Activated gamma-delta T cell treated with anti-CD3 and anti-CD28 coated beads, Interleukin-2, amount 50 U/mL, for 16 hours (primary cell): ENCODE measurements at regions not wholly inside any gene's neighbourhood (a gene's known extent, or its start where the extent isn't known, plus 50 kb on each side); places are given as distances from the start of the nearest gene placed in this dataset.

Experiments
- DNase-seq: peaks from one replicate; pipeline ENCODE4 v3.0.0-alpha.2; 2020; ENCODE audit warnings: low read depth

- no peak for DNase-seq
These were observed 181.5 kb downstream of the EN1 start for GRCh38 chr2:118665784-118666529.

- no peak for DNase-seq
These were observed 186.3 kb downstream of the EN1 start for GRCh38 chr2:118661179-118661578.

GRCh38 chr2:118658596-118659198, 188.8 kb downstream of the EN1 start:
- DNase-seq, result no peak

GRCh38 chr2:118657466-118657865, 190.0 kb downstream of the EN1 start:
- DNase-seq, result no peak

- DNase-seq, result no peak
These were observed 192.5 kb downstream of the EN1 start for GRCh38 chr2:118654945-118655344.

GRCh38 chr2:118650327-118650726, 197.1 kb downstream of the EN1 start:
- DNase-seq, result no peak

GRCh38 chr2:118645876-118646275, 201.6 kb downstream of the EN1 start:
- DNase-seq, result no peak

- DNase-seq, result no peak
These were observed 203.3 kb downstream of the EN1 start for GRCh38 chr2:118644190-118644589.

GRCh38 chr2:118643294-118643693, 204.2 kb downstream of the EN1 start:
- no peak for DNase-seq

- DNase-seq, result no peak
These were observed 204.9 kb downstream of the EN1 start for GRCh38 chr2:118642501-118642900.

GRCh38 chr2:118641711-118642110, 205.7 kb downstream of the EN1 start:
- DNase-seq, result no peak

GRCh38 chr2:118639371-118639770, 208.1 kb downstream of the EN1 start:
- no peak for DNase-seq

- no peak for DNase-seq
These were observed 209.0 kb downstream of the EN1 start for GRCh38 chr2:118638453-118638852.

GRCh38 chr2:118635891-118636290, 211.6 kb downstream of the EN1 start:
- no peak for DNase-seq

GRCh38 chr2:118634876-118635275, 212.6 kb downstream of the EN1 start:
- no peak for DNase-seq

- DNase-seq, result no peak
These were observed 214.0 kb downstream of the EN1 start for GRCh38 chr2:118633371-118634018.

- no peak for DNase-seq
These were observed 214.5 kb downstream of the EN1 start for GRCh38 chr2:118632921-118633320.

- no peak for DNase-seq
These were observed 220.3 kb downstream of the EN1 start for GRCh38 chr2:118627156-118627555.

GRCh38 chr2:118622913-118623312, 224.5 kb downstream of the EN1 start:
- DNase-seq, result no peak

- no peak for DNase-seq
These were observed 225.3 kb downstream of the EN1 start for GRCh38 chr2:118622108-118622507.

GRCh38 chr2:118618279-118618678, 229.2 kb downstream of the EN1 start:
- no peak for DNase-seq

GRCh38 chr2:118616432-118616831, 231.0 kb downstream of the EN1 start:
- DNase-seq, result no peak

- DNase-seq, result no peak
These were observed 232.6 kb downstream of the EN1 start for GRCh38 chr2:118614841-118615271.
